Lung (tissue), 11 donors: ENCODE measurements at regions not wholly inside any gene's neighbourhood (a gene's known extent, or its start where the extent isn't known, plus 50 kb on each side); places are given as distances from the start of the nearest gene placed in this dataset.

ENCODE experiments used
- ATAC-seq: fragments of 200-7000 bp; cut with Tn5 transposase; one replicate; pipeline ENCODE4 v1.9.1; 2020; ENCODE audit warnings: moderate number of reproducible peaks; ENCODE audit not compliant: insufficient read depth, low FRiP score
- DNase-seq, 3 donors: peaks; one replicate each; pipeline ENCODE4 v3.0.0-alpha.2; 2013 to 2017
- H3K27ac ChIP-seq, 2 donors: one replicate each; pipeline ENCODE4 v1.5.1; 2013; ENCODE audit warnings: mild to moderate bottlenecking in 2 of 2, moderate library complexity in 2 of 2, control low read depth in 1 of 2, inconsistent platforms in 1 of 2, low read depth in 1 of 2, low read length in 1 of 2
- H3K27me3 ChIP-seq, 3 donors: one replicate each; pipeline ENCODE4 v1.5.1; 2013; ENCODE audit warnings: low read length in 2 of 3; ENCODE audit not compliant: control insufficient read depth in 3 of 3, insufficient read depth in 3 of 3
- H3K36me3 ChIP-seq, 4 donors: one replicate each; pipeline ENCODE4 v1.5.1; 2013; ENCODE audit warnings: low read length in 4 of 4, mild to moderate bottlenecking in 1 of 4, moderate library complexity in 1 of 4; ENCODE audit not compliant: control insufficient read depth in 4 of 4, insufficient read depth in 4 of 4
- H3K4me1 ChIP-seq, 5 donors: one replicate each; pipeline ENCODE4 v1.5.1; 2013; ENCODE audit warnings: low read length in 5 of 5, mild to moderate bottlenecking in 2 of 5, moderate library complexity in 1 of 5; ENCODE audit not compliant: control insufficient read depth in 5 of 5, insufficient read depth in 5 of 5
- H3K4me3 ChIP-seq: one replicate; pipeline ENCODE4 v1.5.1; 2013; ENCODE audit warnings: mild to moderate bottlenecking, control low read depth, moderate library complexity
- H3K9ac ChIP-seq, 2 donors: one replicate each; pipeline ENCODE4 v1.5.1; 2013; ENCODE audit warnings: low read length in 2 of 2, control low read depth in 1 of 2; ENCODE audit not compliant: insufficient read depth in 1 of 2
- H3K9me3 ChIP-seq, 4 donors: one replicate each; pipeline ENCODE4 v1.5.1; 2013; ENCODE audit warnings: low read length in 3 of 4, mild to moderate bottlenecking in 1 of 4, moderate library complexity in 1 of 4; ENCODE audit not compliant: control insufficient read depth in 4 of 4, insufficient read depth in 3 of 4
- WGBS, 2 donors: extraction: QIAGEN DNeasy Blood & Tissue Kit; methylation state at CpG; one replicate each; pipeline ENCODE4 v1.1.7; 2013; 5-methylcytosine and 5-hydroxymethylcytosine counted together
- TF ChIP-seq, protein P1 (sequence below): IDR thresholded peaks from 2 replicates; pipeline ENCODE4 v1.5.1; 2012; ENCODE audit warnings: mild to moderate bottlenecking; ENCODE audit errors: control extremely low read depth, extremely low read depth
- donor health status: control.
- donor health status: control.
- donor health status: Bipolar disorder and iron deficiency.
- donor health status: healthy.
- donor health status: DM: yes; HTN: yes; CAD: no.

DNA sequence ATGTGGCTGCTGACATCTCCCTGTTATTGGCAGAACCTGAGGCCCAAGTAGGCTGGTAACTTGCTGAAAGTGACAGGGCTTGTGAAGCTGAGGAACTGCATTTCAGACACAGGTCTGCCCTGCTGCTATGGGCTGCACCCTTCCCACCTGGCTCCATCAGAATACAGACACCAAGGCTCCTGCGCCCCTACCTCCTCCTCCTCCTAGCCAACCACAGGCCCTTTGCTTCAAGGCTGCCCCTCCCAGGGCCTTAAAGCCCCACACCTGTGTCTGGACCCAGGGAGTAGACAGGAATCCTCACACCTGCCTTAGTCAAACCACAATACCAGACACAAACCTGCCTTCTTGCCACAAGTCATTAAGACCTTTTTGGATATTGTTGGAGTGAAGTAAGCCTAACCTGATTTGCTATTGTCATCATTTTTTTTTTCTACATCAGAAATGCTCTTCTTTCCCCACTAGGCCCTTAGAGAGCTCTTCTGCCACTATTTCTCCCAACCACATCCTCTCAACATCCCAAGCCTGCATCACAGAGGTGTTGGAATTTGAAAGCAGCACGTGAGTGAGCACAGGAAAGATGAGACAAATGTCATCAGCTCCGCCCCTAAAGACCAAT lies 489.7 kb downstream of the EIPR1 start:
- Histone ChIP-seq H3K9ac (no peak overlapping the region), H3K9me3 (no peaks in the 10 kb centered on the region), H3K4me3 (no peak overlapping the region), H3K27ac (no peak overlapping the region), H3K36me3 (no peaks in the 10 kb centered on the region), H3K4me1 (no peaks in the 10 kb centered on the region), H3K27me3 (peaks cover 0 to 3% (median 0%) of the 10 kb centered on the region in 3 donors)
- DNase-seq (no peak), ATAC-seq (no peak)
- WGBS, 2 donors = 79 to 87% methylated on average over 3 of the region's 3 CpGs
- TF ChIP-seq, protein P1, sequence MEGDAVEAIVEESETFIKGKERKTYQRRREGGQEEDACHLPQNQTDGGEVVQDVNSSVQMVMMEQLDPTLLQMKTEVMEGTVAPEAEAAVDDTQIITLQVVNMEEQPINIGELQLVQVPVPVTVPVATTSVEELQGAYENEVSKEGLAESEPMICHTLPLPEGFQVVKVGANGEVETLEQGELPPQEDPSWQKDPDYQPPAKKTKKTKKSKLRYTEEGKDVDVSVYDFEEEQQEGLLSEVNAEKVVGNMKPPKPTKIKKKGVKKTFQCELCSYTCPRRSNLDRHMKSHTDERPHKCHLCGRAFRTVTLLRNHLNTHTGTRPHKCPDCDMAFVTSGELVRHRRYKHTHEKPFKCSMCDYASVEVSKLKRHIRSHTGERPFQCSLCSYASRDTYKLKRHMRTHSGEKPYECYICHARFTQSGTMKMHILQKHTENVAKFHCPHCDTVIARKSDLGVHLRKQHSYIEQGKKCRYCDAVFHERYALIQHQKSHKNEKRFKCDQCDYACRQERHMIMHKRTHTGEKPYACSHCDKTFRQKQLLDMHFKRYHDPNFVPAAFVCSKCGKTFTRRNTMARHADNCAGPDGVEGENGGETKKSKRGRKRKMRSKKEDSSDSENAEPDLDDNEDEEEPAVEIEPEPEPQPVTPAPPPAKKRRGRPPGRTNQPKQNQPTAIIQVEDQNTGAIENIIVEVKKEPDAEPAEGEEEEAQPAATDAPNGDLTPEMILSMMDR = no peak

DNA sequence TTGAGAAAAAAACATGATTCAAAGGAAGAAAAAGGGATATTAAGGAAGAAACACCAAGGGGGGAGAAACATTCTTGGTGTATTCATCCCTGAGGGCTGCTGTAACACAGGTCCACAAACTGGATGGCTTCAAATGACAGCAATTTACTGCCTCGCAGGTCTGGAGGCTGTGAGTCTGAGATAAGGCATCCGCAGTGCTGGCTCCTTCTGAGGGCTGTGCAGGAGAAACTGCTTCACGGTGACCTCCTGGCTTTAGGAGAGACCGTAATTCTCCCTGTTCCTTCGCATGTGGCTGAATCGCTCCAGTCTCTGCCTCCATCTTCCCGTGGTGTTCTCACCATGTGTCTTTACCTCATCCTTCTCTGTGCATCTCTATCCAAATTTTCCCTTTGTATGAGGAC lies 490.7 kb downstream of the EIPR1 start:
- H3K27ac ChIP-seq = no peak overlapping the region
- H3K4me1 ChIP-seq = no peaks in the 10 kb centered on the region
- no peak for DNase-seq
- TF ChIP-seq, protein P1 = no peak
- H3K9ac ChIP-seq = no peak overlapping the region
- no peak overlapping the region for H3K4me3 ChIP-seq
- H3K36me3 ChIP-seq = no peaks in the 10 kb centered on the region
- H3K9me3 ChIP-seq = peaks cover 0 to 3% (median 1%) of the 10 kb centered on the region in 4 donors
- 61 to 65% methylated on average over 7 of the region's 7 CpGs for WGBS, 2 donors
- no peak for ATAC-seq
- peaks cover 0 to 3% (median 0%) of the 10 kb centered on the region in 3 donors for H3K27me3 ChIP-seq

DNA sequence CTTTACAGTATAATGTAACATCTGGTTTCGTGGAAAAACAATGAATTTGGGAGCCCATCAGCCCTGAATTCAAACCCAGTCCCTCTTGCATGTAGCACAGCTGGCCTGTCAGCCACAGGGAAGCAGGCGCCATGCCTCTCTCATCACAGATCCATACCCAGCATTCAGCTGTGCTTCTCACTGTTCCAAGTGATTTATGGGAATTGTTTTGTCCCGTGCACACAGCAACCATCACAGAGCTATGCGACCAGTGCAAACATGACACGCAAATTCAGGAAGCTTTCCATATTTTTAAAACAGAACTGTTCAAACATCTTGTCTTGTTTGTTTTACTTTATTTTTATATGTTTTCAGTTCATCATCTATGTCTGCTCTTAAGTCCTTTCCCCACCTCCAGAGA lies 496.1 kb downstream of the EIPR1 start:
- H3K9me3 ChIP-seq = peaks cover 0 to 10% (median 2%) of the 10 kb centered on the region in 4 donors
- no peak overlapping the region for H3K27ac ChIP-seq
- no peaks in the 10 kb centered on the region for H3K36me3 ChIP-seq
- TF ChIP-seq, protein P1 = no peak
- no peak overlapping the region for H3K4me3 ChIP-seq
- DNase-seq (peak in 1 of 3 donors; percentile 11), ATAC-seq (no peak)
- H3K9ac ChIP-seq = no peak overlapping the region
- WGBS, 2 donors = 70 to 75% methylated on average over 5 of the region's 5 CpGs
- H3K4me1 ChIP-seq = peaks cover 0 to 6% (median 0%) of the 10 kb centered on the region in 5 donors
- H3K27me3 ChIP-seq = no peaks in the 10 kb centered on the region

DNA sequence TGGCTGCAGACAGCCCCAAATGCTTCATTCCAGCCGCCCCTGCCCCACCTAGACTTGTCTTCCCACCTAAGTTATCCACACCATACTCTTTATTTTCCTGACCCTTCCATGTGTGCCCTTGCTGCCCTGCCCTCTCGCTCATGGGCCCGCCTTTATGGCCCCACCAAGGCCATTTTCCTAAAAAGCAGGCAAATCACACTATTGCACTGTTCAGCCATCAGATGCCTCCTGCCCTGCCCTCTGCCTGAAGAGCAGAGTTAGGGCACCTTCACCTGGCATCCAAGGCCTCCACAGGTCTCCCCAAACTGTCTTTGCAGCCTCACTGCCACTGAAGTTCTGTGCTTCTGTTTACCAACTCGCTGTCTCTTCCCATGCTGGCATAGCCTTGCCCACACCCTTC lies 496.7 kb downstream of the EIPR1 start:
- H3K4me1 ChIP-seq = peaks cover 0 to 12% (median 0%) of the 10 kb centered on the region in 5 donors
- WGBS, 2 donors = 93 to 96% methylated on average over 4 of the region's 4 CpGs
- no peak overlapping the region for H3K4me3 ChIP-seq
- ATAC-seq (no peak), DNase-seq (no peak)
- no peaks in the 10 kb centered on the region for H3K36me3 ChIP-seq
- no peak overlapping the region for H3K9ac ChIP-seq
- TF ChIP-seq, protein P1 = no peak
- no peak overlapping the region for H3K27ac ChIP-seq
- H3K9me3 ChIP-seq = peaks cover 0 to 10% (median 2%) of the 10 kb centered on the region in 4 donors
- no peaks in the 10 kb centered on the region for H3K27me3 ChIP-seq
